ENCODE measurements at regions not wholly inside any gene's neighbourhood (a gene's known extent, or its start where the extent isn't known, plus 50 kb on each side); places are given as distances from the start of the nearest gene placed in this dataset.

DNA sequence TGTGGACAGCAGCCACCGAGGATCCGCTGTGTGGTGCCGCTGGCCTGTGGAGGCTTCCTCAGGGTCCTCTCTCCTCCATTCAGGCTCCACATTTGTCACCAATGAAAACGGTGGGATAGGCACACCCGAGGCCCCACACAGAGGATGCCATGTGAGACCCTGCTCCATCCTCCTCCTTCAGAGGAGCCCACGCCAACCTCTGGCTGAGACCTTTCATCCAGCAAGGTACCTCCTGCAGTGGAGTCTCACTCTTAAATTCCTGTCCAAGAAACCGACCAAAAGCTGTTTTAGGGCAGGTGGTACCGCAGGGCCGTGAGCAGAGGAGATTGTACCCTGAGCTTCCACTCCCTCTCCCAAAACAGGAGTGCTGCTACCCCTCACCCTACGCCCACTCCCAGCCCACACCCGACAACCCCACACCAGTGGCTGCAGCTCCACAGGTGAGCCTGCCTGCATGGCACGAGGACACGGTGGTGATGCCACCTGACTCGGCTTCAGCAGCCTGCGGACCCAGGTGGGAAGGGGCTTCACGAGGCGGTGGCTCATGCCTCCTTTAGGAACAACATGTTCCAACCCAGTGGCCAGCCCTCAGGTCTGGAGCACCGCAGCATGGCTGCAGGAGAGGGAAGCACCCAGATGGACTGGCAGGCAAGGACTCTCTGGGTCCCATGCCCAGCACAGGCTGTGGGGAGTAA lies 237.6 kb upstream of the AFDN start:
- TF ChIP-seq, protein P1, sequence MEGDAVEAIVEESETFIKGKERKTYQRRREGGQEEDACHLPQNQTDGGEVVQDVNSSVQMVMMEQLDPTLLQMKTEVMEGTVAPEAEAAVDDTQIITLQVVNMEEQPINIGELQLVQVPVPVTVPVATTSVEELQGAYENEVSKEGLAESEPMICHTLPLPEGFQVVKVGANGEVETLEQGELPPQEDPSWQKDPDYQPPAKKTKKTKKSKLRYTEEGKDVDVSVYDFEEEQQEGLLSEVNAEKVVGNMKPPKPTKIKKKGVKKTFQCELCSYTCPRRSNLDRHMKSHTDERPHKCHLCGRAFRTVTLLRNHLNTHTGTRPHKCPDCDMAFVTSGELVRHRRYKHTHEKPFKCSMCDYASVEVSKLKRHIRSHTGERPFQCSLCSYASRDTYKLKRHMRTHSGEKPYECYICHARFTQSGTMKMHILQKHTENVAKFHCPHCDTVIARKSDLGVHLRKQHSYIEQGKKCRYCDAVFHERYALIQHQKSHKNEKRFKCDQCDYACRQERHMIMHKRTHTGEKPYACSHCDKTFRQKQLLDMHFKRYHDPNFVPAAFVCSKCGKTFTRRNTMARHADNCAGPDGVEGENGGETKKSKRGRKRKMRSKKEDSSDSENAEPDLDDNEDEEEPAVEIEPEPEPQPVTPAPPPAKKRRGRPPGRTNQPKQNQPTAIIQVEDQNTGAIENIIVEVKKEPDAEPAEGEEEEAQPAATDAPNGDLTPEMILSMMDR (conservative IDR thresholded peaks at IDR 0.05): no peak
- TF ChIP-seq EZH2 (IDR thresholded peaks at IDR 0.05; ENCODE audit: low read depth): no peak

All from PC-9 (cell line).